A549 (cell line): ENCODE measurements at regions not wholly inside any gene's neighbourhood (a gene's known extent, or its start where the extent isn't known, plus 50 kb on each side); places are given as distances from the start of the nearest gene placed in this dataset.

Experiments
- ATAC-seq, 2 experiments: fragments of 200-7000 bp in 1 of 2; fragments of >200 bp in 1 of 2; cut with Nextera tagmentation in 1 of 2; cut with Tn5 transposase in 1 of 2; 3 replicates each; pipeline versions ENCODE4 v1.8.0 to v1.9.1; 2018 to 2020; ENCODE audit warnings: mild to moderate bottlenecking in 1 of 2, moderate library complexity in 1 of 2
- CTCF ChIA-PET: fragments of 300-600 bp; sonication (Branson Sonifier 250); formaldehyde crosslinking; extraction: SDS; loops from one replicate; lab custom pipeline; 2021; ENCODE audit warnings: antibody characterized with exemption, inconsistent platforms; lab: Yijun Ruan, JAX
- POLR2A ChIA-PET: fragments of 350-600 bp; formaldehyde crosslinking; extraction: SDS; loops from one replicate; lab custom pipeline; 2021; ENCODE audit warnings: antibody characterized with exemption, inconsistent platforms; lab: Yijun Ruan, JAX
- DNase-seq, 2 experiments: peaks; one replicate each; pipeline versions ENCODE4 v3.0.0 to v3.0.0-alpha.2; 2011 to 2016; ENCODE audit warnings: low read depth in 1 of 2, low spot score in 1 of 2
- FAIRE-seq: peaks from 2 replicates; lab custom pipeline; 2011; peaks lifted over from hg19 to GRCh38; lab: Jason Lieb, UNC
- H3K27ac ChIP-seq, 2 experiments: fragments of >200 bp; sonication (Bioruptor Twin); formaldehyde crosslinking; 3 replicates each; pipeline ENCODE4 v1.5.1; 2016 to 2017
- H3K4me1 ChIP-seq: fragments of >200 bp; sonication (Bioruptor Twin); formaldehyde crosslinking; 3 replicates; pipeline ENCODE4 v1.6.1; 2016
- H3K4me2 ChIP-seq: fragments of >200 bp; sonication (Bioruptor Twin); formaldehyde crosslinking; 3 replicates; pipeline ENCODE4 v1.6.1; 2016
- H3K4me3 ChIP-seq: fragments of >200 bp; sonication (Bioruptor Twin); formaldehyde crosslinking; 3 replicates; pipeline ENCODE4 v1.5.1; 2016
- H3K9me3 ChIP-seq: fragments of >200 bp; sonication (Bioruptor Twin); formaldehyde crosslinking; 3 replicates; pipeline ENCODE4 v1.6.1; 2016
- BCL3 ChIP-seq: fragments of >200 bp; sonication (Bioruptor Twin); formaldehyde crosslinking; IDR thresholded peaks from 3 replicates; pipeline ENCODE4 v1.6.1; 2016
- BHLHE40 ChIP-seq: IDR thresholded peaks from 2 replicates; pipeline ENCODE4 v1.6.1; 2012; ENCODE audit warnings: low read depth, low read length, inconsistent platforms
- ELK1 ChIP-seq: fragments of 150-350 bp; IDR thresholded peaks from 2 replicates; pipeline ENCODE4 v1.6.1; 2014; ENCODE audit warnings: low read depth, mild to moderate bottlenecking, low read length
- EP300 ChIP-seq, 2 experiments: fragments of >200 bp; sonication (Bioruptor Twin); formaldehyde crosslinking; IDR thresholded peaks; 2 replicates in 1 of 2; 3 replicates in 1 of 2; pipeline ENCODE4 v1.6.1; 2016 to 2017
- FOSB ChIP-seq: fragments of 250-450 bp; sonication (Bioruptor Pico); IDR thresholded peaks from 2 replicates; pipeline ENCODE4 v1.5.0; 2020; ENCODE audit warnings: mild to moderate bottlenecking, moderate library complexity
- FOSL2 ChIP-seq, 2 experiments: fragments of 450-650 bp in 1 of 2; fragments of >200 bp in 1 of 2; sonication (Bioruptor Twin) in 1 of 2; formaldehyde crosslinking; IDR thresholded peaks; 2 replicates each; pipeline versions ENCODE4 v1.5.0 to v1.6.1; 2016 to 2020; ENCODE audit warnings: mild to moderate bottlenecking in 1 of 2, moderate library complexity in 1 of 2
- FOXS1 ChIP-seq: fragments of 250-450 bp; sonication (Bioruptor Pico); IDR thresholded peaks from 2 replicates; pipeline ENCODE4 v1.5.0; 2020; ENCODE audit warnings: mild to moderate bottlenecking, moderate library complexity
- HDAC2 ChIP-seq: fragments of 200-600 bp; sonication (generic); IDR thresholded peaks from 2 replicates; pipeline ENCODE4 v1.6.1; 2016
- HES2 ChIP-seq: fragments of >200 bp; sonication (Bioruptor Twin); formaldehyde crosslinking; IDR thresholded peaks from 2 replicates; pipeline ENCODE4 v1.6.1; 2016
- HOXA7 ChIP-seq: fragments of 250-450 bp; sonication (Bioruptor Pico); IDR thresholded peaks from 2 replicates; pipeline ENCODE4 v1.5.0; 2020; ENCODE audit warnings: mild to moderate bottlenecking, moderate library complexity
- MAFK ChIP-seq: fragments of 450-650 bp; IDR thresholded peaks from 2 replicates; pipeline ENCODE4 v1.6.1; 2014; ENCODE audit not compliant: partially characterized antibody
- MAX ChIP-seq: IDR thresholded peaks from 2 replicates; pipeline ENCODE4 v1.6.1; 2012
- MAZ ChIP-seq: fragments of 150-350 bp; IDR thresholded peaks from 2 replicates; pipeline ENCODE4 v1.6.1; 2014; ENCODE audit warnings: antibody characterized with exemption, low read depth, low read length, borderline replicate concordance
- PHF8 ChIP-seq: fragments of 200-600 bp; sonication (generic); IDR thresholded peaks from 2 replicates; pipeline ENCODE4 v1.6.1; 2016; ENCODE audit warnings: low read depth, mild to moderate bottlenecking, antibody characterized with exemption, moderate library complexity, borderline replicate concordance
- POLR2AphosphoS2 ChIP-seq: conservative IDR thresholded peaks from 2 replicates; pipeline ENCODE4 v1.6.1; 2012; ENCODE audit warnings: low read length, improper control_type of control experiment, inconsistent platforms
- RAD21 ChIP-seq, 2 experiments: fragments of >200 bp in 1 of 2; sonication (Bioruptor Twin) in 1 of 2; formaldehyde crosslinking in 1 of 2; IDR thresholded peaks in 1 of 2; conservative IDR thresholded peaks in 1 of 2; 2 replicates in 1 of 2; 3 replicates in 1 of 2; pipeline ENCODE4 v1.6.1; 2012 to 2018; ENCODE audit warnings: inconsistent platforms in 1 of 2
- RARB ChIP-seq: fragments of 250-450 bp; sonication (Bioruptor Pico); IDR thresholded peaks from 2 replicates; pipeline ENCODE4 v1.8.0; 2021; ENCODE audit warnings: mild to moderate bottlenecking, moderate library complexity
- RCOR1 ChIP-seq: fragments of 150-350 bp; IDR thresholded peaks from 2 replicates; pipeline ENCODE4 v1.6.1; 2014; ENCODE audit warnings: antibody characterized with exemption, low read length, low read depth
- REST ChIP-seq: fragments of 200-600 bp; sonication (generic); IDR thresholded peaks from 2 replicates; pipeline ENCODE4 v1.6.1; 2016; ENCODE audit warnings: antibody characterized with exemption, mild to moderate bottlenecking, moderate library complexity
- TP53 ChIP-seq: fragments of 250-450 bp; sonication (Bioruptor Pico); IDR thresholded peaks from 2 replicates; pipeline ENCODE4 v1.5.0; 2021; ENCODE audit warnings: mild to moderate bottlenecking, moderate library complexity
- WGBS: methylation state at CpG from one replicate; pipeline ENCODE4 v1.1.6; 2017; ENCODE audit errors: missing lambda C conversion rate; 5-methylcytosine and 5-hydroxymethylcytosine counted together

- POLR2A ChIA-PET = no interaction called here
- H3K4me1 ChIP-seq = no peaks in the 10 kb centered on the region
- 0 out of 3 replicates have a peak, but pooled peaks cover 3% of the 10 kb centered on the region for H3K9me3 ChIP-seq
- no peak overlapping the region for H3K4me2 ChIP-seq
- FAIRE-seq = no peak
- DNase-seq = no peak
- no peak overlapping the region for H3K27ac ChIP-seq
- ATAC-seq = no peak
- no peak overlapping the region for H3K4me3 ChIP-seq
- TF ChIP-seq HDAC2 (no peak), BCL3 (no peak)
- CTCF ChIA-PET = no interaction called here
Observed at GRCh38 chr17:54736573-54736972, 164.1 kb upstream of the TOM1L1 start.

GRCh38 chr17:54738496-54738895 lies 162.2 kb upstream of the TOM1L1 start:
- 8% methylated on average over 1 of the region's 1 CpG for WGBS

More at GRCh38 chr17:54738496-54738895, 162.2 kb upstream of the TOM1L1 start:
- Histone ChIP-seq H3K27ac (no peak overlapping the region), H3K9me3 (no peaks in the 10 kb centered on the region), H3K4me2 (no peak overlapping the region), H3K4me1 (no peaks in the 10 kb centered on the region), H3K4me3 (no peak overlapping the region)
- TF ChIP-seq REST (no peak), FOSL2 (IDR thresholded peaks at IDR 0.05) (no peak), FOSL2 (CRISPR knock-in tag; IDR thresholded peaks at IDR 0.05) (no peak), FOXS1 (no peak), RCOR1 (no peak), POLR2AphosphoS2 (no peak), MAX (no peak), BHLHE40 (no peak), FOSB (CRISPR knock-in tag) (no peak), EP300 (IDR thresholded peaks at IDR 0.05) (no peak), RARB (no peak), HES2 (no peak), PHF8 (no peak), ELK1 (no peak), MAFK (no peak), HOXA7 (CRISPR knock-in tag) (no peak), TP53 (CRISPR knock-in tag) (no peak), RAD21 (conservative IDR thresholded peaks at IDR 0.05 in 1 of 2, IDR thresholded peaks at IDR 0.05 in 1 of 2) (no peak), MAZ (no peak)
- POLR2A ChIA-PET = no interaction called here
- FAIRE-seq (no peak), ATAC-seq (no peak), DNase-seq (no peak)
- CTCF ChIA-PET = no interaction called here
